ENCODE measurements at regions not wholly inside any gene's neighbourhood (a gene's known extent, or its start where the extent isn't known, plus 50 kb on each side); places are given as distances from the start of the nearest gene placed in this dataset.

DNA sequence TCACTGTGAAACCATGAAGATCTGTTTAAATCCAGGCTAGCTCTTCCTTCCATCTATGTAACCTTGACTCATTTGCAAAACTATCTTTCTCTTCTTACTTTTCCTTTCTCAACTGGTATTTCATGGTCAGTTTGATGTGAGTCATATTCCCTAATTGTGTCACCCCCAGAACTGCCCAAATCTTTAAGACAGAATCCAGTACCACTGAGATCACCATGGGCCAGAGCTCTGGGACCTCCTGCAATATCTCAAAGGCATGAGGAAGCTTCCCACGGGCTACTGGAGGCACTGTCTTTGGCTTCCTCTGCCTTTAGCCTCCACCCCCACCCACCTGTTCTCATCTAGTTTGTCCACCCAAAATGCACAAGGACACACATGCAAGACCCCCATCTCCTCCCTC lies 274.4 kb upstream of the FMN2 start:
- H2AK5ac ChIP-seq (ENCODE audit: low read depth, low read length), result no peak overlapping the region
- intact Hi-C loops (cut with micrococcal nuclease), result no loop called here
- no peaks in the 10 kb centered on the region for H4K20me1 ChIP-seq (ENCODE audit: insufficient read depth, low read length)
- no peak overlapping the region for H2AK9ac ChIP-seq (replicated peaks; ENCODE audit: low read depth, low read length, poor library complexity)
- no peak for TF ChIP-seq CHD1 (IDR thresholded peaks at IDR 0.05; ENCODE audit: low read depth, low read length)
- TF ChIP-seq, protein P1, sequence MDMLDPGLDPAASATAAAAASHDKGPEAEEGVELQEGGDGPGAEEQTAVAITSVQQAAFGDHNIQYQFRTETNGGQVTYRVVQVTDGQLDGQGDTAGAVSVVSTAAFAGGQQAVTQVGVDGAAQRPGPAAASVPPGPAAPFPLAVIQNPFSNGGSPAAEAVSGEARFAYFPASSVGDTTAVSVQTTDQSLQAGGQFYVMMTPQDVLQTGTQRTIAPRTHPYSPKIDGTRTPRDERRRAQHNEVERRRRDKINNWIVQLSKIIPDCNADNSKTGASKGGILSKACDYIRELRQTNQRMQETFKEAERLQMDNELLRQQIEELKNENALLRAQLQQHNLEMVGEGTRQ (IDR thresholded peaks at IDR 0.05; ENCODE audit: low read depth, low read length), result no peak
- TF ChIP-seq, protein P2, sequence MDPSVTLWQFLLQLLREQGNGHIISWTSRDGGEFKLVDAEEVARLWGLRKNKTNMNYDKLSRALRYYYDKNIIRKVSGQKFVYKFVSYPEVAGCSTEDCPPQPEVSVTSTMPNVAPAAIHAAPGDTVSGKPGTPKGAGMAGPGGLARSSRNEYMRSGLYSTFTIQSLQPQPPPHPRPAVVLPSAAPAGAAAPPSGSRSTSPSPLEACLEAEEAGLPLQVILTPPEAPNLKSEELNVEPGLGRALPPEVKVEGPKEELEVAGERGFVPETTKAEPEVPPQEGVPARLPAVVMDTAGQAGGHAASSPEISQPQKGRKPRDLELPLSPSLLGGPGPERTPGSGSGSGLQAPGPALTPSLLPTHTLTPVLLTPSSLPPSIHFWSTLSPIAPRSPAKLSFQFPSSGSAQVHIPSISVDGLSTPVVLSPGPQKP (IDR thresholded peaks at IDR 0.05; ENCODE audit: borderline replicate concordance, low read depth, low read length), result no peak
- TF ChIP-seq POLR2A (IDR thresholded peaks at IDR 0.05; ENCODE audit: low read depth, low read length), result no peak
- TF ChIP-seq CEBPB (IDR thresholded peaks at IDR 0.05; ENCODE audit: low read depth, low read length), result no peak
- no peak for TF ChIP-seq RFX5 (IDR thresholded peaks at IDR 0.05; ENCODE audit: low read depth, low read length)
- no peak for TF ChIP-seq RCOR1 (IDR thresholded peaks at IDR 0.05; ENCODE audit: insufficient replicate concordance, low read length)
- no peak for TF ChIP-seq FOS (IDR thresholded peaks at IDR 0.05; ENCODE audit: low read depth, low read length)
- no peak for TF ChIP-seq BHLHE40 (IDR thresholded peaks at IDR 0.05; ENCODE audit: low read depth, low read length)
- TF ChIP-seq RAD21 (IDR thresholded peaks at IDR 0.05; ENCODE audit: low read length), result no peak
- TF ChIP-seq MXI1 (IDR thresholded peaks at IDR 0.05; ENCODE audit: borderline replicate concordance, low read depth, low read length), result no peak
- TF ChIP-seq MAZ (IDR thresholded peaks at IDR 0.05; ENCODE audit: borderline replicate concordance, low read depth, low read length), result no peak
- TF ChIP-seq NFE2L2 (IDR thresholded peaks at IDR 0.05; ENCODE audit: low read depth, low read length), result no peak
- no peak for TF ChIP-seq SMC3 (IDR thresholded peaks at IDR 0.05; ENCODE audit: low read depth, low read length)
- no peak for TF ChIP-seq MAFK (IDR thresholded peaks at IDR 0.05; ENCODE audit: low read depth, low read length)
- TF ChIP-seq, protein P3, sequence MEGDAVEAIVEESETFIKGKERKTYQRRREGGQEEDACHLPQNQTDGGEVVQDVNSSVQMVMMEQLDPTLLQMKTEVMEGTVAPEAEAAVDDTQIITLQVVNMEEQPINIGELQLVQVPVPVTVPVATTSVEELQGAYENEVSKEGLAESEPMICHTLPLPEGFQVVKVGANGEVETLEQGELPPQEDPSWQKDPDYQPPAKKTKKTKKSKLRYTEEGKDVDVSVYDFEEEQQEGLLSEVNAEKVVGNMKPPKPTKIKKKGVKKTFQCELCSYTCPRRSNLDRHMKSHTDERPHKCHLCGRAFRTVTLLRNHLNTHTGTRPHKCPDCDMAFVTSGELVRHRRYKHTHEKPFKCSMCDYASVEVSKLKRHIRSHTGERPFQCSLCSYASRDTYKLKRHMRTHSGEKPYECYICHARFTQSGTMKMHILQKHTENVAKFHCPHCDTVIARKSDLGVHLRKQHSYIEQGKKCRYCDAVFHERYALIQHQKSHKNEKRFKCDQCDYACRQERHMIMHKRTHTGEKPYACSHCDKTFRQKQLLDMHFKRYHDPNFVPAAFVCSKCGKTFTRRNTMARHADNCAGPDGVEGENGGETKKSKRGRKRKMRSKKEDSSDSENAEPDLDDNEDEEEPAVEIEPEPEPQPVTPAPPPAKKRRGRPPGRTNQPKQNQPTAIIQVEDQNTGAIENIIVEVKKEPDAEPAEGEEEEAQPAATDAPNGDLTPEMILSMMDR (conservative IDR thresholded peaks at IDR 0.05; ENCODE audit: low read depth, low read length), result no peak
- H3K4me3 ChIP-seq (ENCODE audit: insufficient read depth, low read depth, low read length), result no peak overlapping the region
- in situ Hi-C loops (cut with MboI; ENCODE audit: low sequenced_read_pairs), result no loop called here
- no peak overlapping the region for H2BK15ac ChIP-seq (ENCODE audit: low read depth, low read length)
- H4K5ac ChIP-seq (ENCODE audit: low read depth, low read length), result no peak overlapping the region
- H3K23ac ChIP-seq (ENCODE audit: low read depth, low read length), result no peak overlapping the region
- no peaks in the 10 kb centered on the region for H3K4me1 ChIP-seq (ENCODE audit: control insufficient read depth, insufficient read depth, low read length)
- H3K27me3 ChIP-seq (ENCODE audit: control insufficient read depth, insufficient read depth, low read length), result no peaks in the 10 kb centered on the region
- H3K9me1 ChIP-seq (ENCODE audit: insufficient read depth, low read length), result no peaks in the 10 kb centered on the region
- no peak overlapping the region for H3K27ac ChIP-seq (ENCODE audit: insufficient read depth, low read length)
- H2BK5ac ChIP-seq (ENCODE audit: low read depth, low read length, poor library complexity, severe bottlenecking), result no peak overlapping the region
- DNase-seq (no peak), ATAC-seq (ENCODE audit: low read depth) (no peak)
- no peaks in the 10 kb centered on the region for H3K36me3 ChIP-seq (ENCODE audit: control insufficient read depth, insufficient read depth, low read length)
- H3K4me2 ChIP-seq (ENCODE audit: low read depth, low read length), result no peak overlapping the region
- no peak overlapping the region for H4K91ac ChIP-seq (ENCODE audit: insufficient read depth, low read depth, low read length)
- no peak overlapping the region for H2BK120ac ChIP-seq (ENCODE audit: low read depth, low read length)
- no peak overlapping the region for H3K14ac ChIP-seq (replicated peaks; ENCODE audit: low read depth, low read length)
- H4K8ac ChIP-seq (ENCODE audit: low read depth in 2 of 2, low read length in 2 of 2), result no peak overlapping the region
- no peak overlapping the region for H2AFZ ChIP-seq (replicated peaks; ENCODE audit: low read length, poor library complexity)
- H2BK20ac ChIP-seq (ENCODE audit: low read depth, low read length), result no peak overlapping the region
- 0 out of 2 replicates have a peak, but pooled peaks cover 2% of the 10 kb centered on the region for H3K9me3 ChIP-seq (ENCODE audit: control insufficient read depth, insufficient read depth, low read length)
- CTCF ChIA-PET, result no interaction called here
- BruUV-seq (replicated peaks), result no TSS peak
- no CpG with 5 or more reads among the region's 1 CpG for WGBS, 2 experiments (ENCODE audit: extremely low coverage in 2 of 2, insufficient read length in 1 of 2)
- no peak overlapping the region for H3K9ac ChIP-seq (ENCODE audit: low read depth, low read length)
- H3K4ac ChIP-seq (ENCODE audit: low read depth, low read length), result no peak overlapping the region
- dilution Hi-C loops (cut with HindIII; ENCODE audit: low sequenced_read_pairs, unreplicated experiment), result no loop called here
- POLR2A ChIA-PET (ENCODE audit: unreplicated experiment), result no interaction called here
- no peak overlapping the region for H3K56ac ChIP-seq (ENCODE audit: extremely low read depth, insufficient read depth, low read length)
- no peak overlapping the region for H3K18ac ChIP-seq (ENCODE audit: low read depth, low read length)
- H3K79me1 ChIP-seq (ENCODE audit: low read depth in 1 of 2, low read length in 2 of 2), result no peaks in the 10 kb centered on the region

Data from IMR-90 (cell line).